ENCODE measurements at regions not wholly inside any gene's neighbourhood (a gene's known extent, or its start where the extent isn't known, plus 50 kb on each side); places are given as distances from the start of the nearest gene placed in this dataset.

DNA sequence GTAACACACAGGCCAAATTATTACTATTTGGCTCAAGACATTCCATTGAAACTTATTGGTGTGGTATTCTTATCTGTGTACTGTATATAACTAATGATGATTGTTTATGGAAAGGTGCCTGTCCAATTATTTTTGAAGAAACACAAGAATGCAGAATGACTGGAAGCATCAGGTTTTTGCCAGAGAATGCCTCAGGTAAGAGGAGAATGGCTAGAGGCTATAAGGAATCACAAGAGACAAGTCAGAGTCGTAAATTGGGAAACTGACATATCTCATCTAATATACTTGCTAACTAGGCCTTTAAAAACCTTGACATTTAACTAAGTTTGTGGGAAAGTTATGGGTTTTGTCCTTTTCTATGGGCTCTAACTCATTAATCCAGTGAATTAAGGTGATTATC is 69.3 kb upstream of the TTC29 start:
- H3K27ac ChIP-seq (ENCODE audit: low read depth, low read length), result no peak overlapping the region
- H3K36me3 ChIP-seq (ENCODE audit: control insufficient read depth, low read length), result no peaks in the 10 kb centered on the region
- no peaks in the 10 kb centered on the region for H3K4me1 ChIP-seq (ENCODE audit: control insufficient read depth, low read length)
- no peaks in the 10 kb centered on the region for H3K9me3 ChIP-seq (ENCODE audit: control insufficient read depth, insufficient read depth, low read length)
- no peaks in the 10 kb centered on the region for H4K20me1 ChIP-seq (ENCODE audit: control insufficient read depth, insufficient read depth, low read depth, low read length)
- H3K9me2 ChIP-seq (replicated peaks; ENCODE audit: control insufficient read depth, low read length), result no peaks in the 10 kb centered on the region
- H3K27me3 ChIP-seq (ENCODE audit: control insufficient read depth, low read length), result peaks cover 16% of the 10 kb centered on the region
- H3F3A ChIP-seq (ENCODE audit: control insufficient read depth, insufficient read depth), result no peaks in the 10 kb centered on the region
- TF ChIP-seq EZH2phosphoT487 (IDR thresholded peaks at IDR 0.05; ENCODE audit: borderline replicate concordance, low read length), result no peak
- TF ChIP-seq, protein P1, sequence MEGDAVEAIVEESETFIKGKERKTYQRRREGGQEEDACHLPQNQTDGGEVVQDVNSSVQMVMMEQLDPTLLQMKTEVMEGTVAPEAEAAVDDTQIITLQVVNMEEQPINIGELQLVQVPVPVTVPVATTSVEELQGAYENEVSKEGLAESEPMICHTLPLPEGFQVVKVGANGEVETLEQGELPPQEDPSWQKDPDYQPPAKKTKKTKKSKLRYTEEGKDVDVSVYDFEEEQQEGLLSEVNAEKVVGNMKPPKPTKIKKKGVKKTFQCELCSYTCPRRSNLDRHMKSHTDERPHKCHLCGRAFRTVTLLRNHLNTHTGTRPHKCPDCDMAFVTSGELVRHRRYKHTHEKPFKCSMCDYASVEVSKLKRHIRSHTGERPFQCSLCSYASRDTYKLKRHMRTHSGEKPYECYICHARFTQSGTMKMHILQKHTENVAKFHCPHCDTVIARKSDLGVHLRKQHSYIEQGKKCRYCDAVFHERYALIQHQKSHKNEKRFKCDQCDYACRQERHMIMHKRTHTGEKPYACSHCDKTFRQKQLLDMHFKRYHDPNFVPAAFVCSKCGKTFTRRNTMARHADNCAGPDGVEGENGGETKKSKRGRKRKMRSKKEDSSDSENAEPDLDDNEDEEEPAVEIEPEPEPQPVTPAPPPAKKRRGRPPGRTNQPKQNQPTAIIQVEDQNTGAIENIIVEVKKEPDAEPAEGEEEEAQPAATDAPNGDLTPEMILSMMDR (IDR thresholded peaks at IDR 0.05; ENCODE audit: low read depth, low read length, poor library complexity, severe bottlenecking), result no peak
- no peaks in the 10 kb centered on the region for H3K79me2 ChIP-seq (ENCODE audit: control insufficient read depth, low read length)
- no peak overlapping the region for H3K4me2 ChIP-seq (ENCODE audit: low read length)
- no peak overlapping the region for H3K4me3 ChIP-seq (ENCODE audit: low read length)

DNA sequence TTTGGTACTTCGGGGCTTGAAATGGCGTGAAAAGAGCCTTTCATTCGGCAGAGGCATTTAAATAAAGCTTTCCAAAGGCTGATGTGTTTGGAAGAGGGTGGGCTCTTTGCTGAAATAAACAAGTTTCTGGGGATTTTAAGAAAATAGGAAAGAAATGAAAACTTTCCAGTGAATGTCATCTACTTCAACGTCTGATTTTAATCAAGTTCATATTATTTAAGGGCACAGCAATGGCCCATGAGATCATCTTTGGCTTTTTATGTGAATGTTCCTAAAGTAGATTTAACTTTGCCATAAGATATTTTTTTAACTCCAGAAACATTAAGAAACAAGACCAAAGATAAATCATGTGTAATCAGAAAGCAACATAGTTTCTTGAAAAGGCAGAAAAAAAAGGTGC is 69.8 kb upstream of the TTC29 start:
- H3F3A ChIP-seq (ENCODE audit: control insufficient read depth, insufficient read depth), result no peaks in the 10 kb centered on the region
- TF ChIP-seq, protein P1 (IDR thresholded peaks at IDR 0.05; ENCODE audit: low read depth, low read length, poor library complexity, severe bottlenecking), result no peak
- no peak for TF ChIP-seq EZH2phosphoT487 (IDR thresholded peaks at IDR 0.05; ENCODE audit: borderline replicate concordance, low read length)
- H3K36me3 ChIP-seq (ENCODE audit: control insufficient read depth, low read length), result no peaks in the 10 kb centered on the region
- no peak overlapping the region for H3K4me3 ChIP-seq (ENCODE audit: low read length)
- no peaks in the 10 kb centered on the region for H3K4me1 ChIP-seq (ENCODE audit: control insufficient read depth, low read length)
- H3K27me3 ChIP-seq (ENCODE audit: control insufficient read depth, low read length), result peaks cover 16% of the 10 kb centered on the region
- no peaks in the 10 kb centered on the region for H3K9me2 ChIP-seq (replicated peaks; ENCODE audit: control insufficient read depth, low read length)
- no peak overlapping the region for H3K27ac ChIP-seq (ENCODE audit: low read depth, low read length)
- H3K4me2 ChIP-seq (ENCODE audit: low read length), result no peak overlapping the region
- no peaks in the 10 kb centered on the region for H3K79me2 ChIP-seq (ENCODE audit: control insufficient read depth, low read length)
- no peaks in the 10 kb centered on the region for H4K20me1 ChIP-seq (ENCODE audit: control insufficient read depth, insufficient read depth, low read depth, low read length)
- H3K9me3 ChIP-seq (ENCODE audit: control insufficient read depth, insufficient read depth, low read length), result no peaks in the 10 kb centered on the region

DNA sequence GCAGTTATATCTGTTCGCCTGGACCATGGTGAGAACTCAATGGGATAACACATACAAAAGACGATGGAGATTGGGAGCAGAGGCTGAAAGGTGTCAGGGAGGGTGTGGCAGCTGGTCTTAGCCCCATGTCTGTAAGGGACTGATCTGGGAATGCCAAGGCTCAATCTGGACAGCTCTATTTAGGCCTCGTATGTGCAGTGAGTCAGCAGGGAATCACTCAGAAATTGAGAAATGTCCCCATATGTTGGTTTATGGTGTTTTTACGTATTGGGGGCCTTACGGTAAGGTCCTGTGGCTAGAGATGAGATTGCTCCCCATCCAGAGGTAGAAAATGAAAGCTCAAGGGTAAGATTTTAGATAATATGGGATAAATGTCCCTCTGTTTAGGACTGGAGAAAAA is 71.4 kb upstream of the TTC29 start:
- TF ChIP-seq, protein P1 (IDR thresholded peaks at IDR 0.05; ENCODE audit: low read depth, low read length, poor library complexity, severe bottlenecking), result no peak
- TF ChIP-seq EZH2phosphoT487 (IDR thresholded peaks at IDR 0.05; ENCODE audit: borderline replicate concordance, low read length), result no peak
- Histone ChIP-seq H3K9me3 (ENCODE audit: control insufficient read depth, insufficient read depth, low read length) (no peaks in the 10 kb centered on the region), H3K4me3 (ENCODE audit: low read length) (no peak overlapping the region), H3K4me1 (ENCODE audit: control insufficient read depth, low read length) (no peaks in the 10 kb centered on the region), H3F3A (ENCODE audit: control insufficient read depth, insufficient read depth) (no peaks in the 10 kb centered on the region), H3K36me3 (ENCODE audit: control insufficient read depth, low read length) (no peaks in the 10 kb centered on the region), H4K20me1 (ENCODE audit: control insufficient read depth, insufficient read depth, low read depth, low read length) (no peaks in the 10 kb centered on the region), H3K4me2 (ENCODE audit: low read length) (no peak overlapping the region), H3K27me3 (ENCODE audit: control insufficient read depth, low read length) (peaks cover 8% of the 10 kb centered on the region), H3K79me2 (ENCODE audit: control insufficient read depth, low read length) (no peaks in the 10 kb centered on the region), H3K9me2 (replicated peaks; ENCODE audit: control insufficient read depth, low read length) (no peaks in the 10 kb centered on the region), H3K27ac (ENCODE audit: low read depth, low read length) (no peak overlapping the region)

DNA sequence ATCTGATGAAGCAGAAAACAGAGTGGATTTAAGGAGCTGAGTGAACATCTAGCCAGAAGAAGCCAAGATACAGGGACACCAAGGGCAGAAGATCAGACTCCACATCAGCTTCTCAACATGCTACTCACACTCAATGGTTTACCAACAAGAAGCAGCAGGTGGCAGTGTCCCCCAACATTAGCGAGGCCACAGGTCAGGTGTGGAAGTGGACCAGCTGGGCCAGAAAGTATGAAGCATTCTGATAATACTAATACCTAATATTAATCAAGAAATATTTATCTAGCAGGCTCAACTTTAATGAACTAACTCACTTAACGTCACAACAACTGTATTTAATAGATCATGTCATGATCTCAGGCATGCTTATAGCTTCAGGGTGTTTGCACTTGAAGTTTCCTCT is 73.4 kb upstream of the TTC29 start:
- H3K9me2 ChIP-seq (replicated peaks; ENCODE audit: control insufficient read depth, low read length), result no peaks in the 10 kb centered on the region
- H3F3A ChIP-seq (ENCODE audit: control insufficient read depth, insufficient read depth), result no peaks in the 10 kb centered on the region
- H3K36me3 ChIP-seq (ENCODE audit: control insufficient read depth, low read length), result no peaks in the 10 kb centered on the region
- no peak overlapping the region for H3K4me3 ChIP-seq (ENCODE audit: low read length)
- peaks cover 3% of the 10 kb centered on the region; the same call in 1 of the 2 replicates for H3K27me3 ChIP-seq (ENCODE audit: control insufficient read depth, low read length)
- TF ChIP-seq, protein P1 (IDR thresholded peaks at IDR 0.05; ENCODE audit: low read depth, low read length, poor library complexity, severe bottlenecking), result peak; percentile 63
- TF ChIP-seq EZH2phosphoT487 (IDR thresholded peaks at IDR 0.05; ENCODE audit: borderline replicate concordance, low read length), result no peak
- H3K4me2 ChIP-seq (ENCODE audit: low read length), result no peak overlapping the region
- H3K27ac ChIP-seq (ENCODE audit: low read depth, low read length), result no peak overlapping the region
- H3K79me2 ChIP-seq (ENCODE audit: control insufficient read depth, low read length), result no peaks in the 10 kb centered on the region
- no peaks in the 10 kb centered on the region for H3K4me1 ChIP-seq (ENCODE audit: control insufficient read depth, low read length)
- H3K9me3 ChIP-seq (ENCODE audit: control insufficient read depth, insufficient read depth, low read length), result no peaks in the 10 kb centered on the region
- H4K20me1 ChIP-seq (ENCODE audit: control insufficient read depth, insufficient read depth, low read depth, low read length), result no peaks in the 10 kb centered on the region

Data from DOHH2 (cell line).